ENCODE measurements at regions not wholly inside any gene's neighbourhood (a gene's known extent, or its start where the extent isn't known, plus 50 kb on each side); places are given as distances from the start of the nearest gene placed in this dataset.
"Not testable (repeated sequence)": the region's sequence is repeated elsewhere in the genome, so short reads cannot be mapped to it uniquely, and the experiment has no call there.

DNA sequence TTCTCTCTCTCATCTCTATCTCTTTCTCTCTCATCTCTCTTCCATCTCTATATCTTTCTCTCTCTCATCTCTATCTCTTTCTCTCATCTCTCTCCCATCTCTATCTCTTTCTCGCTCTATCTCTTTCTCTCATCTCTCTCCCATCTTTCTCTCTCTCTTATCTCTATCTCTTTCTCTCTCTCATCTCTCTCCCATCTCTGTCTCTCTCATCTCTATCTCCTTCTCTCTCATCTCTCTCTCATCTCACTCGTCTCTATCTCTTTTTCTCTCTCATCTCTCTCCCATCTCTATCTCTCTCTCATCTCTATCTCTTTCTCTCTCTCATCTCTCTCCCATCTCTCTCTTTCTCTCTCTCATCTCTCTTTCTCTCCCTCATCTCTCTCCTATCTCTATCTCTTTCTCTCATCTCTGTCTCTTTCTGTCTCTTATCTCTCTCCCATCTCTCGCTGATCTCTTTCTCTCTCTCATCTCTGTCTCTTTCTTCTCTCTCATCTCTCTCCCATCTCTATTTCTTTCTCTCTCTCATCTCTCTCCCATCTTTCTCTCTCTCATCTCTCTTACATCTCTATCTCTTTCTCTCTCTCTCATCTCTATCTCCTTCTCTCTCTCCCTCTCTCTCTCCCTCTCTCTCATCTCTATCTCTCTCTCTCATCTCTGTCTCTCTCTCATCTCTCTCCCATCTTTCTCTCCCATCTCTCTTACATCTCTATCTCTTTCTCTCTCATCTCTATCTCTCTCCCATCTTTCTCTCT is 388.7 kb downstream of the NPHP4 start:
- DNase-seq (no peak), ATAC-seq (ENCODE audit: poor library complexity) (no peak)
- intact Hi-C loops (cut with DNase I) = no loop called here

DNA sequence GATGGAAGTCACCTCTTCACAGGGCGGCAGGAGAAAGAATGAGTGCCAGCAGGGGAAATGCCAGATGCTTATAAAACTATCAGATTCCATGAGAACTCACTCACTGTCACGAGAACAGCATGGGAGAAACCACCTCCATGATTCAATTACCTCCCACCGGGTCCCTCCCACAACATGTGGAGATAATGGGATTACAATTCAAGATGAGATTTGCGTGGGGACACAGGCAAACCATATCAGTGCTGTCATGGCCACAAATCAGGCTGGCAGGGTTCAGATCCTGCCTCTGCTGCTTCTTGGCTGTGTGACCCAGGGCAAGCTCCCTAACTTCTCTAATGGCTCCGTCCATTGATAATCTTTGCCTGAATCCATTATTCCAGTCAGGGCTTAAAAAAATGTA is 389.5 kb downstream of the NPHP4 start:
- DNase-seq; intact Hi-C loops (cut with DNase I); ATAC-seq (ENCODE audit: poor library complexity): not testable (repeated sequence)

DNA sequence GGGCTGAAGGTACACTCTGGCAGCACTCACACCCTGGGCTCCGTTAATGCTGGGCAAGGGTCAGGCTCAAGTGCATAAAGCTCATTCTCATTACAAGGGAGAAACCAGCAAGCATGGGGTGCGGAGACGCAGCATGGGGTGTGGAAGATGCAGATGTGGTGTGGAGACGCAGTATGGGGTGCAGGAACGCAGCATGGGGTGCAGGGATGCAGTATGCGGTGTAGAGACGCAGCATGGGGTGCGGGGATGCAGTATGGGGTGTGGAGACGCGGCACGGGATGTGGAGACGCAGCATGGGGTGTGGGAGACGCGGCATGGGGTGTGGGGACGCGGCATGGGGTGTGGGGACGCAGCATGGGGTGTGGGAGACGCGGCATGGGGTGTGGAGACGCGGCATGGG is 390.7 kb downstream of the NPHP4 start:
- ATAC-seq (ENCODE audit: poor library complexity) (no peak), DNase-seq (no peak)
- intact Hi-C loops (cut with DNase I) = no loop called here

- DNase-seq = no peak
- intact Hi-C loops (cut with DNase I) = no loop called here
- ATAC-seq (ENCODE audit: poor library complexity) = no peak
Observed at GRCh38 chr1:5599541-5599940, 392.7 kb downstream of the NPHP4 start.

GRCh38 chr1:5598824-5599395 is 393.3 kb downstream of the NPHP4 start:
- ATAC-seq (ENCODE audit: poor library complexity) = no peak
- no peak for DNase-seq
- intact Hi-C loops (cut with DNase I) = no loop called here

DNA sequence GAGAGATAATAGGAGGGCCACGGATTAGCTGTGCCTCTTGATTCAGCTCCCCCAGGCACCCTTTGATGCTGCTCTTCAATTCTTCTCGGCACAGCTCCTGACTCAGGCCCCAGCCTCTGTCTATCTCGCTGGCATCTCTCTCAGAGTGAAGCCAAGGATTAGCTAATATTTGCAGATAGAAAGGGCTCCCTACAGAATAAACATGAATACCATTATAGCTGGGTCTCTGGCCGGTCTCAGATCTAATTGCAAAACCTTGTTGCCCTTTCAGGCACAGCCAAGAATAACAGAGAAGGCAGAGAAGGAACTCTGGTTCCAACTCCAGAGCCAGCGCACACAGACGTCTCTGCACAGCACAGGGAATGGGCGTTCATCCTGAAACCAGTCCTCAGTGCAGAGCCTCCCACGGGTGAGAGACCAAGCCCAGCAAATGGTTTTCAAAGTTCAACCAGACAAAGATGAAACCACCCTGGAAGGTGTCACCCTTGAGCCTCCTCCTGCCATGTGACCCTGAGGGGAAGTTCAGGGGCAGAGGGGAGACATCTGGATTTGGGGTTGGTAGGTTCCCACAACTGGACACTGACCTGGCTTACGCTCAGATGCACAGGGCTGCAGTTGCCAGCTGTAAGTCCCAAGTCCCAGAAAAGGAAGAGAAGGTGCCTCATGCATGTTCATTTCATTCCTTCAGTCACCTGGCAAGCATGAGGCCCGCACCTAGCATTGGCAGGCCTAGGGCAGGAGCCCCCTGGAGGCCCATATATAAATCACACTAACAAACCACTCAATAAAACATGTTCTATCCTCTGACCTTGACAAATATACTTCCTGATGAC is 394.0 kb downstream of the NPHP4 start:
- intact Hi-C loops (cut with DNase I) = no loop called here
- no peak for DNase-seq
- no peak for ATAC-seq (ENCODE audit: poor library complexity)

- intact Hi-C loops (cut with DNase I) = no loop called here
- ATAC-seq (ENCODE audit: poor library complexity) (no peak), DNase-seq (no peak)
Observed at GRCh38 chr1:5597171-5597850, 394.9 kb downstream of the NPHP4 start.

GRCh38 chr1:5596651-5597050 is 395.6 kb downstream of the NPHP4 start:
- DNase-seq (no peak), ATAC-seq (ENCODE audit: poor library complexity) (no peak)
- intact Hi-C loops (cut with DNase I) = no loop called here

- ATAC-seq (ENCODE audit: poor library complexity) = no peak
Observed at GRCh38 chr1:5595531-5596170, 396.6 kb downstream of the NPHP4 start.

GRCh38 chr1:5594056-5594956 is 397.9 kb downstream of the NPHP4 start:
- no peak for ATAC-seq (ENCODE audit: poor library complexity)
- DNase-seq = no peak
- intact Hi-C loops (cut with DNase I) = no loop called here

More at GRCh38 chr1:5595531-5596170, 396.6 kb downstream of the NPHP4 start:
- intact Hi-C loops (cut with DNase I) = no loop called here
- no peak for DNase-seq

- no peak for DNase-seq
- no peak for ATAC-seq (ENCODE audit: poor library complexity)
- intact Hi-C loops (cut with DNase I) = no loop called here
Observed at GRCh38 chr1:5590717-5591116, 401.5 kb downstream of the NPHP4 start.

- no peak for DNase-seq
- intact Hi-C loops (cut with DNase I) = no loop called here
- no peak for ATAC-seq (ENCODE audit: poor library complexity)
Observed at GRCh38 chr1:5586629-5587028, 405.6 kb downstream of the NPHP4 start.

GRCh38 chr1:5585256-5585655 is 407.0 kb downstream of the NPHP4 start:
- intact Hi-C loops (cut with DNase I) = no loop called here
- ATAC-seq (ENCODE audit: poor library complexity) = no peak
- DNase-seq = no peak

DNA sequence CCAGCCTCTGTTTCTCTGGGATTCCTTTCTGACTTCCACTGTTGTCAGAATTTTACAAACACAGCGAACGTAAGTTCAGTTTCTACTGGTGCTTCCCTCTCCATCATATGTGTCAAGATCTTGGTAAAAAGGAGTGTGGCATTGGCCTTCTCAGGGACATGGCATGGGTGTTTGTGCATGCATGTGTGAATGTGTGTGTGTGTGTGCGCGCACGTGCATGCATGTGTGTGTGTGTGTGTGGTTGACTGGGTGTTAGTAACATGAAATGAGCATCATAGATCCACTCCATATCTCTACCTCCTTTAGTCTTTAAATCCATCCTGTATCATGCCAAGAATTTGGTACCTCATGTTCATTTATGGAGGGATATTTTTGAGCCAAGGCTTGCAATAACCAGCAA is 411.3 kb downstream of the NPHP4 start:
- intact Hi-C loops (cut with DNase I) = no loop called here
- DNase-seq (no peak), ATAC-seq (ENCODE audit: poor library complexity) (no peak)

DNA sequence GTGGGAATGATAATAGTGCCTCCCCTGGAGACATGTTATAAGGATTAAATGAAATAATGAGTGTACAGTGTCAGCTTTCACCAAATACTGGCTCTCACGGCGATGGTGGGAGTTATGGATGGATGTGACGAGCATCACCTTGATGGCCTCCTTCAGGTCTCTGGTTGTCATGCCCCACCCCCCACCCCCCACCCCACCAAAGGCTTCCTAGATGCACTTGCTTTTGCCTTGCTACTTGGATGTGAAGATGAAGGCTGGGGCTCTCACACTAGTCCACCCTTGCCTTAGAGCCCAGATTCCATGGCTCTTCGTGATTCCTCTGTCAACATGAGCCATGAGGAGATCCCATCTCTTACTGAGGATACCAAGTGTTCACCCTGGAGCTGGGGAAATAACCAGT is 412.3 kb downstream of the NPHP4 start:
- intact Hi-C loops (cut with DNase I) = no loop called here
- ATAC-seq (ENCODE audit: poor library complexity) = no peak
- no peak for DNase-seq

GRCh38 chr1:5578690-5579089 is 413.5 kb downstream of the NPHP4 start:
- DNase-seq = no peak
- intact Hi-C loops (cut with DNase I) = no loop called here
- no peak for ATAC-seq (ENCODE audit: poor library complexity)

- ATAC-seq (ENCODE audit: poor library complexity) = no peak
- no peak for DNase-seq
- intact Hi-C loops (cut with DNase I) = no loop called here
Observed at GRCh38 chr1:5577255-5578040, 414.8 kb downstream of the NPHP4 start.
